GM23338 (cell line): ENCODE measurements at regions not wholly inside any gene's neighbourhood (a gene's known extent, or its start where the extent isn't known, plus 50 kb on each side); places are given as distances from the start of the nearest gene placed in this dataset.
A peak's percentile ranks its signal among the peaks of the same experiment; 100 is the strongest.

Experiments
- ATAC-seq: fragments of 200-7000 bp; cut with Tn5 transposase; 3 replicates; pipeline ENCODE4 v1.9.1; 2020
- DNase-seq: peaks from one replicate; pipeline ENCODE4 v3.0.0-alpha.2; 2015; ENCODE audit warnings: low spot score
- H2AFZ ChIP-seq: fragments of 200-600 bp; sonication (generic); 2 replicates; pipeline ENCODE4 v1.8.0; 2016; ENCODE audit warnings: antibody characterized with exemption, mild to moderate bottlenecking, moderate library complexity
- H3F3A ChIP-seq: fragments of 200-600 bp; sonication (generic); replicated peaks from 2 replicates; pipeline ENCODE4 v1.8.0; 2017; ENCODE audit warnings: antibody characterized with exemption, mixed run types, low read depth
- H3K27ac ChIP-seq: fragments of 200-600 bp; sonication (generic); 2 replicates; pipeline ENCODE4 v1.6.1; 2016; ENCODE audit warnings: low read depth
- H3K27me3 ChIP-seq: fragments of 200-600 bp; sonication (generic); 2 replicates; pipeline ENCODE4 v1.8.0; 2016; ENCODE audit warnings: mild to moderate bottlenecking, mixed run types, moderate library complexity; ENCODE audit not compliant: insufficient read depth
- H3K36me3 ChIP-seq: fragments of 200-600 bp; sonication (generic); 2 replicates; pipeline ENCODE4 v1.8.0; 2016; ENCODE audit warnings: mild to moderate bottlenecking; ENCODE audit not compliant: insufficient read depth
- H3K4me1 ChIP-seq: fragments of 200-600 bp; sonication (generic); 2 replicates; pipeline ENCODE4 v1.8.0; 2016; ENCODE audit warnings: mild to moderate bottlenecking, moderate library complexity; ENCODE audit not compliant: insufficient read depth
- H3K4me2 ChIP-seq: fragments of 200-600 bp; sonication (generic); 2 replicates; pipeline ENCODE4 v1.7.1; 2017; ENCODE audit warnings: mixed run types
- H3K4me3 ChIP-seq: fragments of 200-600 bp; sonication (generic); 2 replicates; pipeline ENCODE4 v1.6.1; 2016; ENCODE audit warnings: mixed run types
- H3K79me2 ChIP-seq: fragments of 200-600 bp; sonication (generic); replicated peaks from 2 replicates; pipeline ENCODE4 v1.8.0; 2017; ENCODE audit warnings: mild to moderate bottlenecking; ENCODE audit not compliant: insufficient read depth
- H3K9me2 ChIP-seq: fragments of 200-600 bp; sonication (generic); 2 replicates; pipeline ENCODE4 v1.8.0; 2017; ENCODE audit not compliant: insufficient read depth
- H4K20me1 ChIP-seq: fragments of 200-600 bp; sonication (generic); replicated peaks from 2 replicates; pipeline ENCODE4 v1.8.0; 2017; ENCODE audit warnings: mild to moderate bottlenecking; ENCODE audit not compliant: insufficient read depth
- H3K27ac Mint-ChIP-seq: 2 replicates; pipeline ENCODE4 v1.8.0; 2020; ENCODE audit warnings: inconsistent platforms, mild to moderate bottlenecking, moderate library complexity, mixed read lengths
- H3K27me3 Mint-ChIP-seq: 3 replicates; pipeline ENCODE4 v1.8.0; 2022; ENCODE audit warnings: low read depth, mild to moderate bottlenecking, moderate library complexity, mixed read lengths, inconsistent platforms; ENCODE audit not compliant: insufficient read depth, poor library complexity
- H3K36me3 Mint-ChIP-seq: 3 replicates; pipeline ENCODE4 v1.8.0; 2021; ENCODE audit warnings: low read depth, mild to moderate bottlenecking, inconsistent platforms, moderate library complexity, mixed read lengths
- H3K4me1 Mint-ChIP-seq: 3 replicates; pipeline ENCODE4 v1.8.0; 2020; ENCODE audit warnings: mild to moderate bottlenecking, inconsistent platforms, mixed read lengths
- H3K4me3 Mint-ChIP-seq: 3 replicates; pipeline ENCODE4 v1.8.0; 2021; ENCODE audit warnings: moderate library complexity, mild to moderate bottlenecking, inconsistent platforms, mixed read lengths
- H3K9me3 Mint-ChIP-seq: 3 replicates; pipeline ENCODE4 v1.8.0; 2020; ENCODE audit warnings: moderate library complexity, mild to moderate bottlenecking, inconsistent platforms, mixed read lengths
- CREB1 ChIP-seq: fragments of 250-450 bp; sonication (Bioruptor Pico); IDR thresholded peaks from 2 replicates; pipeline ENCODE4 v1.5.0; 2020; ENCODE audit warnings: low read depth, mild to moderate bottlenecking, moderate library complexity
- EZH2 ChIP-seq: fragments of 200-600 bp; sonication (generic); IDR thresholded peaks from one replicate; pipeline ENCODE4 v1.8.0; 2017; ENCODE audit warnings: antibody characterized with exemption, mild to moderate bottlenecking, low read depth; ENCODE audit not compliant: unreplicated experiment
- EZH2phosphoT487 ChIP-seq: fragments of 200-600 bp; sonication (generic); IDR thresholded peaks from one replicate; pipeline ENCODE4 v1.8.1; 2018; ENCODE audit warnings: antibody characterized with exemption; ENCODE audit not compliant: unreplicated experiment
- JUNB ChIP-seq: IDR thresholded peaks from one replicate; pipeline ENCODE4 v1.6.1; 2016; ENCODE audit warnings: antibody characterized with exemption; ENCODE audit not compliant: unreplicated experiment
- NANOG ChIP-seq: IDR thresholded peaks from 2 replicates; pipeline ENCODE4 v1.6.1; 2016; ENCODE audit warnings: antibody characterized with exemption, borderline replicate concordance
- POLR2AphosphoS5 ChIP-seq: IDR thresholded peaks from 2 replicates; pipeline ENCODE4 v1.6.1; 2016; ENCODE audit warnings: antibody characterized with exemption, low read depth
- REST ChIP-seq: IDR thresholded peaks from one replicate; pipeline ENCODE4 v1.6.1; 2018; ENCODE audit warnings: antibody characterized with exemption; ENCODE audit not compliant: unreplicated experiment
- STAT1 ChIP-seq: IDR thresholded peaks from one replicate; pipeline ENCODE4 v1.6.1; 2016; ENCODE audit warnings: antibody characterized with exemption; ENCODE audit not compliant: unreplicated experiment
- ZNF114 ChIP-seq: fragments of 250-450 bp; sonication (Bioruptor Pico); IDR thresholded peaks from 2 replicates; pipeline ENCODE4 v1.5.0; 2020; ENCODE audit warnings: mild to moderate bottlenecking, moderate library complexity
- ZNF331 ChIP-seq: fragments of 250-450 bp; sonication (Bioruptor Pico); IDR thresholded peaks from 2 replicates; pipeline ENCODE4 v1.5.0; 2020; ENCODE audit warnings: low read depth, mild to moderate bottlenecking, moderate library complexity
- ZNF462 ChIP-seq: fragments of 250-450 bp; sonication (Bioruptor Pico); IDR thresholded peaks from 2 replicates; pipeline ENCODE4 v1.5.0; 2020; ENCODE audit warnings: mild to moderate bottlenecking, moderate library complexity
- TF ChIP-seq, protein P1 (sequence below): IDR thresholded peaks from 2 replicates; pipeline ENCODE4 v1.6.1; 2016; ENCODE audit warnings: antibody characterized with exemption
- TF ChIP-seq, protein P2 (sequence below), 2 experiments: fragments of 200-600 bp in 1 of 2; sonication (generic) in 1 of 2; conservative IDR thresholded peaks; 2 replicates each; pipeline versions ENCODE4 v1.5.1 to v1.6.1; 2016 to 2017; ENCODE audit warnings: antibody characterized with exemption in 2 of 2, low read depth in 2 of 2, mild to moderate bottlenecking in 2 of 2, moderate library complexity in 1 of 2

- no peak overlapping the region for H3K27ac Mint-ChIP-seq
- peak overlapping the region; percentile 13; the same call in 1 of the 2 replicates for H2AFZ ChIP-seq
- H4K20me1 ChIP-seq = no peaks in the 10 kb centered on the region
- ATAC-seq = no peak
- no peak overlapping the region for H3K27ac ChIP-seq
- H3K9me3 Mint-ChIP-seq = peaks cover 59% of the 10 kb centered on the region
- H3K4me1 Mint-ChIP-seq = peaks cover 13% of the 10 kb centered on the region
- H3K27me3 Mint-ChIP-seq = peaks cover 2% of the 10 kb centered on the region
- no peaks in the 10 kb centered on the region for H3K79me2 ChIP-seq
- no peak overlapping the region for H3K4me3 ChIP-seq
- H3F3A ChIP-seq = no peaks in the 10 kb centered on the region
- no peak overlapping the region for H3K4me2 ChIP-seq
- H3K36me3 ChIP-seq = no peaks in the 10 kb centered on the region
- no peak for DNase-seq
- peaks cover 3% of the 10 kb centered on the region; the same call in 1 of the 2 replicates for H3K9me2 ChIP-seq
- peaks cover 3% of the 10 kb centered on the region; the same call in 2 of the 3 replicates for H3K36me3 Mint-ChIP-seq
- TF ChIP-seq EZH2phosphoT487 = no peak
- TF ChIP-seq ZNF331 = no peak
- TF ChIP-seq, protein P1, sequence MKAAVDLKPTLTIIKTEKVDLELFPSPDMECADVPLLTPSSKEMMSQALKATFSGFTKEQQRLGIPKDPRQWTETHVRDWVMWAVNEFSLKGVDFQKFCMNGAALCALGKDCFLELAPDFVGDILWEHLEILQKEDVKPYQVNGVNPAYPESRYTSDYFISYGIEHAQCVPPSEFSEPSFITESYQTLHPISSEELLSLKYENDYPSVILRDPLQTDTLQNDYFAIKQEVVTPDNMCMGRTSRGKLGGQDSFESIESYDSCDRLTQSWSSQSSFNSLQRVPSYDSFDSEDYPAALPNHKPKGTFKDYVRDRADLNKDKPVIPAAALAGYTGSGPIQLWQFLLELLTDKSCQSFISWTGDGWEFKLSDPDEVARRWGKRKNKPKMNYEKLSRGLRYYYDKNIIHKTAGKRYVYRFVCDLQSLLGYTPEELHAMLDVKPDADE = no peak
- TF ChIP-seq JUNB = no peak
- no peak for TF ChIP-seq ZNF462 (CRISPR knock-in tag)
- no peak for TF ChIP-seq ZNF114 (CRISPR knock-in tag)
- TF ChIP-seq, protein P2, sequence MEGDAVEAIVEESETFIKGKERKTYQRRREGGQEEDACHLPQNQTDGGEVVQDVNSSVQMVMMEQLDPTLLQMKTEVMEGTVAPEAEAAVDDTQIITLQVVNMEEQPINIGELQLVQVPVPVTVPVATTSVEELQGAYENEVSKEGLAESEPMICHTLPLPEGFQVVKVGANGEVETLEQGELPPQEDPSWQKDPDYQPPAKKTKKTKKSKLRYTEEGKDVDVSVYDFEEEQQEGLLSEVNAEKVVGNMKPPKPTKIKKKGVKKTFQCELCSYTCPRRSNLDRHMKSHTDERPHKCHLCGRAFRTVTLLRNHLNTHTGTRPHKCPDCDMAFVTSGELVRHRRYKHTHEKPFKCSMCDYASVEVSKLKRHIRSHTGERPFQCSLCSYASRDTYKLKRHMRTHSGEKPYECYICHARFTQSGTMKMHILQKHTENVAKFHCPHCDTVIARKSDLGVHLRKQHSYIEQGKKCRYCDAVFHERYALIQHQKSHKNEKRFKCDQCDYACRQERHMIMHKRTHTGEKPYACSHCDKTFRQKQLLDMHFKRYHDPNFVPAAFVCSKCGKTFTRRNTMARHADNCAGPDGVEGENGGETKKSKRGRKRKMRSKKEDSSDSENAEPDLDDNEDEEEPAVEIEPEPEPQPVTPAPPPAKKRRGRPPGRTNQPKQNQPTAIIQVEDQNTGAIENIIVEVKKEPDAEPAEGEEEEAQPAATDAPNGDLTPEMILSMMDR (conservative IDR thresholded peaks at IDR 0.05; ENCODE audit: low read depth in 2 of 2) = no peak
- TF ChIP-seq POLR2AphosphoS5 = no peak
- no peak for TF ChIP-seq REST
- TF ChIP-seq STAT1 = no peak
- no peak for TF ChIP-seq NANOG
- TF ChIP-seq EZH2 = no peak
- no peak for TF ChIP-seq CREB1 (CRISPR knock-in tag)
- H3K27me3 ChIP-seq = no peaks in the 10 kb centered on the region
- peaks cover 14% of the 10 kb centered on the region for H3K4me1 ChIP-seq
- no peak overlapping the region for H3K4me3 Mint-ChIP-seq
Measured at GRCh38 chr2:6644261-6644660, 221.4 kb downstream of the CMPK2 start.
